GM23338 (cell line): ENCODE measurements at regions not wholly inside any gene's neighbourhood (a gene's known extent, or its start where the extent isn't known, plus 50 kb on each side); places are given as distances from the start of the nearest gene placed in this dataset.

Experiments used
- CREB1 ChIP-seq: fragments of 250-450 bp; sonication (Bioruptor Pico); IDR thresholded peaks from 2 replicates; pipeline ENCODE4 v1.5.0; 2020; ENCODE audit warnings: low read depth, mild to moderate bottlenecking, moderate library complexity
- EZH2 ChIP-seq: fragments of 200-600 bp; sonication (generic); IDR thresholded peaks from one replicate; pipeline ENCODE4 v1.8.0; 2017; ENCODE audit warnings: antibody characterized with exemption, mild to moderate bottlenecking, low read depth; ENCODE audit not compliant: unreplicated experiment
- POLR2AphosphoS5 ChIP-seq: IDR thresholded peaks from 2 replicates; pipeline ENCODE4 v1.6.1; 2016; ENCODE audit warnings: antibody characterized with exemption, low read depth

DNA sequence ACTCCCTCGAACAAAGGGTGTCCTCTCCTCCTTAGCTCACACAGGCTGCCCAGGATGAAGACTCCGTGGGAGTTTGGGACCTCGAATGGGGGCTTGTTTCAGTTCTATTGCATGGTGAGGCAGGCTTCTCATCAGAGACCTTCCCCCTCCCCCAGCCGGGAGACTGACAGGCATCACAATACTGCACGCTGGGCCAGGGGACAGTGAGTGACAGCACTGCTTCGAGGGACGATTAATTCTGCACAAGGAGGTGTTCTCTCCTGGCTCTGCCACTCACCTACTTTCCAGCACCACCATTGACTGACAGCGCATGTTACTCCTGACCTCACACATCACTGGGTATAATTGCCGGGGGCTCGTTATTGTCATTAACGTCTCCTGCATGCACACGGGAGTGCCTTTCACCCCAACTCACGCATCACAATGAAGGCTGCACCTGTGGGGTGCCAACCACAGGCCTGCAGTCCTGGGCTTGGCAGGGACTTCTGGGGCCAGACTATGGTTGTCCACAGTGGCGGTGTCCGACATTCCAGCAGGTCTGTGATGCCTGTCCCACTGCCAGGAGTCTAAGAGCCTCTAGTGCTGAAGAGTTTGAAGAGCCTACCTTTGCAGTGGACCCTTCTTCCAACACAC, 412.2 kb upstream of the TSHZ3 start:
- TF ChIP-seq EZH2 (no peak), CREB1 (CRISPR knock-in tag) (no peak), POLR2AphosphoS5 (no peak)
